Naive thymus-derived CD4-positive, alpha-beta T cell (primary cell): ENCODE measurements at regions not wholly inside any gene's neighbourhood (a gene's known extent, or its start where the extent isn't known, plus 50 kb on each side); places are given as distances from the start of the nearest gene placed in this dataset.

Experiments
- ATAC-seq: fragments of 150-1000 bp; cut with Tn5 transposase; 2 replicates; pipeline ENCODE4 v1.10.0; 2021; ENCODE audit warnings: mild to moderate bottlenecking, moderate library complexity
- CTCF ChIA-PET: fragments of 350-600 bp; sonication (Branson Sonifier 250); formaldehyde crosslinking; loops from one replicate; lab custom pipeline; 2021; ENCODE audit warnings: antibody characterized with exemption; lab: Charles Lee
- POLR2A ChIA-PET: fragments of 350-600 bp; sonication (Branson Sonifier 250); formaldehyde crosslinking; loops from one replicate; lab custom pipeline; 2021; ENCODE audit warnings: antibody characterized with exemption, inconsistent platforms; lab: Charles Lee
- DNase-seq, 9 donors: peaks; one replicate each; pipeline versions ENCODE4 v3.0.0 to v3.0.0-alpha.2; 2020 to 2022; ENCODE audit warnings: mixed read lengths in 1 of 9
- H3K27ac ChIP-seq: one replicate; pipeline ENCODE4 v1.7.0; 2013; ENCODE audit warnings: mild to moderate bottlenecking, low read depth, low read length, moderate library complexity
- H3K27me3 ChIP-seq, 2 donors: one replicate each; pipeline ENCODE4 v1.7.0; 2013; ENCODE audit warnings: low read length in 2 of 2, mild to moderate bottlenecking in 2 of 2, moderate library complexity in 2 of 2; ENCODE audit not compliant: control insufficient read depth in 2 of 2, insufficient read depth in 2 of 2
- H3K36me3 ChIP-seq, 3 experiments: 1 replicate in 2 of 3; 2 replicates in 1 of 3; pipeline ENCODE4 v1.7.0; 2013; ENCODE audit warnings: low read length in 3 of 3, mild to moderate bottlenecking in 3 of 3, moderate library complexity in 1 of 3; ENCODE audit not compliant: insufficient read depth in 3 of 3, control insufficient read depth in 2 of 3
- H3K4me1 ChIP-seq, 2 donors: one replicate each; pipeline ENCODE4 v1.7.0; 2013; ENCODE audit warnings: low read length in 2 of 2, mild to moderate bottlenecking in 2 of 2, moderate library complexity in 1 of 2; ENCODE audit not compliant: control insufficient read depth in 2 of 2, insufficient read depth in 2 of 2
- H3K4me3 ChIP-seq: 2 replicates; pipeline ENCODE4 v1.7.0; 2013; ENCODE audit warnings: mild to moderate bottlenecking, low read length
- H3K9me3 ChIP-seq, 3 experiments: 1 replicate in 2 of 3; 2 replicates in 1 of 3; pipeline ENCODE4 v1.7.0; 2013; ENCODE audit warnings: low read length in 3 of 3; ENCODE audit not compliant: control insufficient read depth in 2 of 3
- H3K27ac Mint-ChIP-seq, 9 donors: one replicate each; pipeline ENCODE4 v1.8.0; 2020 to 2022; ENCODE audit warnings: mixed read lengths in 9 of 9, mild to moderate bottlenecking in 8 of 9, moderate library complexity in 5 of 9, inconsistent platforms in 2 of 9
- H3K27me3 Mint-ChIP-seq, 5 donors: one replicate each; pipeline ENCODE4 v1.8.0; 2021 to 2022; ENCODE audit warnings: mixed read lengths in 5 of 5, mild to moderate bottlenecking in 1 of 5
- H3K36me3 Mint-ChIP-seq, 5 donors: one replicate each; pipeline ENCODE4 v1.8.0; 2020 to 2022; ENCODE audit warnings: mixed read lengths in 5 of 5, mild to moderate bottlenecking in 3 of 5, inconsistent platforms in 1 of 5
- H3K4me1 Mint-ChIP-seq, 7 donors: one replicate each; pipeline ENCODE4 v1.8.0; 2020 to 2022; ENCODE audit warnings: mixed read lengths in 7 of 7, mild to moderate bottlenecking in 3 of 7, inconsistent platforms in 1 of 7
- H3K4me3 Mint-ChIP-seq, 10 donors: one replicate each; pipeline ENCODE4 v1.8.0; 2020 to 2022; ENCODE audit warnings: mild to moderate bottlenecking in 10 of 10, mixed read lengths in 10 of 10, moderate library complexity in 6 of 10, inconsistent platforms in 2 of 10
- H3K9me3 Mint-ChIP-seq, 11 donors: one replicate each; pipeline ENCODE4 v1.8.0; 2020 to 2022; ENCODE audit warnings: mixed read lengths in 11 of 11, mild to moderate bottlenecking in 4 of 11, inconsistent platforms in 1 of 11, moderate library complexity in 1 of 11
- intact Hi-C, 2 donors: fragments of 100-400 bp; cut with micrococcal nuclease; formaldehyde crosslinking; loops; one replicate each; pipeline ENCODE4 v1.15.1; 2023

- H3K36me3 Mint-ChIP-seq = peaks cover 0 to 14% (median 0%) of the 10 kb centered on the region in 5 donors
- intact Hi-C loops = no loop called here
- H3K4me1 ChIP-seq = no peaks in the 10 kb centered on the region
- no peak overlapping the region for H3K27ac Mint-ChIP-seq
- no peaks in the 10 kb centered on the region for H3K27me3 ChIP-seq
- DNase-seq (no peak), ATAC-seq (no peak)
- H3K27ac ChIP-seq = no peak overlapping the region
- ChIA-PET CTCF (interaction anchor here (0.6 kb wide), 1 partner anchor 1401 kb away, joined by 3 read pairs; no protein-coding TSS in a partner anchor), POLR2A (no interaction called here)
- H3K36me3 ChIP-seq = no peaks in the 10 kb centered on the region
- H3K4me1 Mint-ChIP-seq = no peaks in the 10 kb centered on the region
- peaks cover 0 to 28% (median 18%) of the 10 kb centered on the region in 11 donors for H3K9me3 Mint-ChIP-seq
- H3K27me3 Mint-ChIP-seq = peaks cover 0 to 3% (median 0%) of the 10 kb centered on the region in 5 donors
- no peak overlapping the region for H3K4me3 ChIP-seq
- H3K9me3 ChIP-seq = no peaks in the 10 kb centered on the region
- no peak overlapping the region for H3K4me3 Mint-ChIP-seq
Measured at GRCh38 chr3:13716540-13717221, 163.2 kb downstream of the WNT7A start.

DNA sequence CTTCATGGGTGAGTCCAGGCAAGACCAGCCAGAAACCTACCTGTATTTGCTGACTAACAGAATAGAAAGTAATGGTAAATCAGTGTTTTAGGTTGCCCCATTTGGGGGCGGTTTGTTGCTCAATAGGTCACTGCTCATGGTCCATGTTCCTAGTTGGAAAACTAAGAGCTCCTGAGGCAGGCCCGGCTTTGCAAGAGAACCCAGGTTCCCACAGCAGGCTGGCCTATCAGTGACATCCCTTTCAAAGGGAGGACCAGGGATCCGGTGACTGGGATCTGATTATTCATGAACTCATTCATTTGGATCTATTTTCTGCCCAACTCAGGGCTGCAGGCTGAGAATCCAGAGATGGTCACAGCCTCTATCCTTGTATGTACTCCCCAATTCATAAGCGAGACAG lies 163.9 kb downstream of the WNT7A start:
- H3K27ac ChIP-seq = no peak overlapping the region
- no peaks in the 10 kb centered on the region for H3K27me3 ChIP-seq
- H3K36me3 Mint-ChIP-seq = peaks cover 0 to 14% (median 0%) of the 10 kb centered on the region in 5 donors
- H3K27ac Mint-ChIP-seq = no peak overlapping the region
- ChIA-PET POLR2A (no interaction called here), CTCF (no interaction called here)
- intact Hi-C loops = no loop called here
- DNase-seq (no peak), ATAC-seq (no peak)
- H3K4me3 Mint-ChIP-seq = no peak overlapping the region
- H3K9me3 Mint-ChIP-seq = peaks cover 5 to 35% (median 19%) of the 10 kb centered on the region in 11 donors
- peaks cover 0 to 2% (median 0%) of the 10 kb centered on the region in 5 donors for H3K27me3 Mint-ChIP-seq
- H3K4me3 ChIP-seq = no peak overlapping the region
- no peaks in the 10 kb centered on the region for H3K4me1 ChIP-seq
- no peaks in the 10 kb centered on the region for H3K36me3 ChIP-seq
- H3K9me3 ChIP-seq = no peaks in the 10 kb centered on the region
- no peaks in the 10 kb centered on the region for H3K4me1 Mint-ChIP-seq

GRCh38 chr3:13715167-13715954 lies 164.5 kb downstream of the WNT7A start:
- intact Hi-C loops = no loop called here
- Histone ChIP-seq H3K4me1 (no peaks in the 10 kb centered on the region), H3K27me3 (no peaks in the 10 kb centered on the region), H3K4me3 (no peak overlapping the region), H3K9me3 (no peaks in the 10 kb centered on the region), H3K27ac (no peak overlapping the region), H3K36me3 (no peaks in the 10 kb centered on the region)
- no peak overlapping the region for H3K4me3 Mint-ChIP-seq
- ATAC-seq = no peak
- H3K36me3 Mint-ChIP-seq = peaks cover 0 to 14% (median 0%) of the 10 kb centered on the region in 5 donors
- no peaks in the 10 kb centered on the region for H3K4me1 Mint-ChIP-seq
- no peak for DNase-seq
- H3K9me3 Mint-ChIP-seq = peaks cover 10 to 39% (median 19%) of the 10 kb centered on the region in 11 donors
- POLR2A ChIA-PET = no interaction called here
- H3K27ac Mint-ChIP-seq = no peak overlapping the region
- CTCF ChIA-PET = no interaction called here
- H3K27me3 Mint-ChIP-seq = peaks cover 0 to 5% (median 0%) of the 10 kb centered on the region in 5 donors

- Mint-ChIP-seq H3K27ac (peak overlapping the region in 1 of 9 donors; percentile 61), H3K36me3 (peaks cover 0 to 14% (median 0%) of the 10 kb centered on the region in 5 donors), H3K27me3 (peaks cover 0 to 14% (median 0%) of the 10 kb centered on the region in 5 donors), H3K9me3 (peaks cover 11 to 48% (median 29%) of the 10 kb centered on the region in 11 donors), H3K4me1 (no peaks in the 10 kb centered on the region), H3K4me3 (no peak overlapping the region)
- H3K36me3 ChIP-seq = no peaks in the 10 kb centered on the region
- POLR2A ChIA-PET = no interaction called here
- DNase-seq (no peak), ATAC-seq (no peak)
- no peaks in the 10 kb centered on the region for H3K27me3 ChIP-seq
- intact Hi-C loops = no loop called here
- no peaks in the 10 kb centered on the region for H3K9me3 ChIP-seq
- no peaks in the 10 kb centered on the region for H3K4me1 ChIP-seq
- H3K4me3 ChIP-seq = no peak overlapping the region
- no peak overlapping the region for H3K27ac ChIP-seq
- CTCF ChIA-PET = no interaction called here
Measured at GRCh38 chr3:13714251-13714916, 165.5 kb downstream of the FBLN2 start.

GRCh38 chr3:13713396-13713795 lies 164.5 kb downstream of the FBLN2 start:
- Mint-ChIP-seq H3K9me3 (peaks cover 11 to 58% (median 39%) of the 10 kb centered on the region in 11 donors), H3K4me3 (no peak overlapping the region), H3K27me3 (peaks cover 0 to 14% (median 6%) of the 10 kb centered on the region in 5 donors), H3K4me1 (no peaks in the 10 kb centered on the region), H3K27ac (peak overlapping the region in 1 of 9 donors; percentile 18), H3K36me3 (peaks cover 0 to 14% (median 5%) of the 10 kb centered on the region in 5 donors)
- CTCF ChIA-PET = no interaction called here
- POLR2A ChIA-PET = no interaction called here
- no peaks in the 10 kb centered on the region for H3K36me3 ChIP-seq
- H3K9me3 ChIP-seq = peaks cover 0 to 1% (median 0%) of the 10 kb centered on the region in 3 experiments
- no peak for DNase-seq
- no peak for ATAC-seq
- H3K27ac ChIP-seq = no peak overlapping the region
- no peaks in the 10 kb centered on the region for H3K27me3 ChIP-seq
- no peaks in the 10 kb centered on the region for H3K4me1 ChIP-seq
- no peak overlapping the region for H3K4me3 ChIP-seq
- intact Hi-C loops = no loop called here

DNA sequence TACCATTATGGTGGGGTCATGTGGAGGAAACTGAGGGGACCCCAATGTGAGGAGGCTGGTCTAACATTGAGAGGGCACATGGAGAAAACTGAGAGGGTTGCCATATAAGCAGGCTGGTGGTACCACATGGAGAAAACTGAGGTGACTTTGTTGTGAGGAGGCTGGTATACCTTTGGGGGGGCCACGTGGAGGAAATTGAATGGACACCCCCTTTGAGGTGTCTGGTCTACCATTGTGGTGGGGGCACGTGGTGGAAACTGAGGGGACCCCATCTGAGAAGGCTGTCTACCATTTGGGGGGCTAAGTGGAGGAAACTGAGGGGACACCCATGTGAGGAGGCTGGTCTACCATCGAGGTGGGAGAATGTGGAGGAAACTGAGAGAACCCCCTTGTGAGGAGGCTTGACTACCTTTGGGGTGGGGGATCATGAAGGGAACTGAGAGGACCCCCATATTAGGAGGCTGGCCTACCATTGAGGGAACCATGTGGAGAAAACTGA lies 163.8 kb downstream of the FBLN2 start:
- Mint-ChIP-seq H3K27me3 (peaks cover 0 to 18% (median 9%) of the 10 kb centered on the region in 5 donors), H3K4me3 (no peak overlapping the region), H3K9me3 (peaks cover 11 to 65% (median 44%) of the 10 kb centered on the region in 11 donors), H3K4me1 (no peaks in the 10 kb centered on the region), H3K27ac (no peak overlapping the region), H3K36me3 (peaks cover 0 to 14% (median 5%) of the 10 kb centered on the region in 5 donors)
- no peak for ATAC-seq
- POLR2A ChIA-PET = no interaction called here
- Histone ChIP-seq H3K36me3 (no peaks in the 10 kb centered on the region), H3K4me1 (no peaks in the 10 kb centered on the region), H3K27me3 (no peaks in the 10 kb centered on the region), H3K4me3 (no peak overlapping the region), H3K27ac (no peak overlapping the region), H3K9me3 (peaks cover 0 to 6% (median 0%) of the 10 kb centered on the region in 3 experiments)
- no peak for DNase-seq
- intact Hi-C loops = no loop called here
- CTCF ChIA-PET = no interaction called here
